ENCODE measurements at regions not wholly inside any gene's neighbourhood (a gene's known extent, or its start where the extent isn't known, plus 50 kb on each side); places are given as distances from the start of the nearest gene placed in this dataset.

DNA sequence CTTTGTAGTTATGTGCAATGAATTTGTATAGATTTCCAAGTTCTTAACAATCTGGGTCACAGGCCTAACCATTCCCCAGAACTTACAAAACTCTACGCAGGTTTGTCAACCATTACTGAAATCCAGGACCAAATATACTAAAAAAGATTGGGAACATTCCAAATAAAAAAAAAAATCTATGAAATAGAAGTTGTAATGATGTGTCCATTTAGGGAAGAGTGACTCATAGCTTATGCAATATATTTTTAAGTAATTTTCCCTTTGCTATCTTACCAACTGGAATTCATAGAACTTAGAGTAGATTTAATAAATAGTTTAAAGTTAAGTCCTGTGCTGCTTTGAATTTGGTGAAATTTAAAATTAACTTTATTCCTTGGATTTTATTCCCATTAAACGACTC is 393.2 kb downstream of the PMP22 start:
- Histone ChIP-seq H3K36me3 (ENCODE audit: insufficient read depth, low read length) (no peaks in the 10 kb centered on the region), H2AFZ (ENCODE audit: low read depth, low read length) (no peak overlapping the region), H3K9me3 (ENCODE audit: low read length) (no peaks in the 10 kb centered on the region), H3K9ac (ENCODE audit: low read length) (no peak overlapping the region), H3K4me3 (ENCODE audit: low read length) (no peak overlapping the region), H3K79me2 (replicated peaks; ENCODE audit: insufficient read depth, low read length) (no peaks in the 10 kb centered on the region), H3K9me2 (ENCODE audit: insufficient read depth, low read length) (no peaks in the 10 kb centered on the region), H3F3A (ENCODE audit: insufficient read depth, low read length, poor library complexity, severe bottlenecking) (no peaks in the 10 kb centered on the region), H4K20me1 (ENCODE audit: insufficient read depth) (no peaks in the 10 kb centered on the region), H3K27me3 (ENCODE audit: insufficient read depth, low read depth, low read length) (no peaks in the 10 kb centered on the region), H3K4me2 (ENCODE audit: low read length) (no peak overlapping the region), H3K27ac (ENCODE audit: low read length) (no peak overlapping the region)
- no peak for TF ChIP-seq SMC3 (conservative IDR thresholded peaks at IDR 0.05; ENCODE audit: poor library complexity)
- TF ChIP-seq, protein P1, sequence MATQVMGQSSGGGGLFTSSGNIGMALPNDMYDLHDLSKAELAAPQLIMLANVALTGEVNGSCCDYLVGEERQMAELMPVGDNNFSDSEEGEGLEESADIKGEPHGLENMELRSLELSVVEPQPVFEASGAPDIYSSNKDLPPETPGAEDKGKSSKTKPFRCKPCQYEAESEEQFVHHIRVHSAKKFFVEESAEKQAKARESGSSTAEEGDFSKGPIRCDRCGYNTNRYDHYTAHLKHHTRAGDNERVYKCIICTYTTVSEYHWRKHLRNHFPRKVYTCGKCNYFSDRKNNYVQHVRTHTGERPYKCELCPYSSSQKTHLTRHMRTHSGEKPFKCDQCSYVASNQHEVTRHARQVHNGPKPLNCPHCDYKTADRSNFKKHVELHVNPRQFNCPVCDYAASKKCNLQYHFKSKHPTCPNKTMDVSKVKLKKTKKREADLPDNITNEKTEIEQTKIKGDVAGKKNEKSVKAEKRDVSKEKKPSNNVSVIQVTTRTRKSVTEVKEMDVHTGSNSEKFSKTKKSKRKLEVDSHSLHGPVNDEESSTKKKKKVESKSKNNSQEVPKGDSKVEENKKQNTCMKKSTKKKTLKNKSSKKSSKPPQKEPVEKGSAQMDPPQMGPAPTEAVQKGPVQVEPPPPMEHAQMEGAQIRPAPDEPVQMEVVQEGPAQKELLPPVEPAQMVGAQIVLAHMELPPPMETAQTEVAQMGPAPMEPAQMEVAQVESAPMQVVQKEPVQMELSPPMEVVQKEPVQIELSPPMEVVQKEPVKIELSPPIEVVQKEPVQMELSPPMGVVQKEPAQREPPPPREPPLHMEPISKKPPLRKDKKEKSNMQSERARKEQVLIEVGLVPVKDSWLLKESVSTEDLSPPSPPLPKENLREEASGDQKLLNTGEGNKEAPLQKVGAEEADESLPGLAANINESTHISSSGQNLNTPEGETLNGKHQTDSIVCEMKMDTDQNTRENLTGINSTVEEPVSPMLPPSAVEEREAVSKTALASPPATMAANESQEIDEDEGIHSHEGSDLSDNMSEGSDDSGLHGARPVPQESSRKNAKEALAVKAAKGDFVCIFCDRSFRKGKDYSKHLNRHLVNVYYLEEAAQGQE (IDR thresholded peaks at IDR 0.05; ENCODE audit: borderline replicate concordance) = no peak
- no peak for TF ChIP-seq EP300 (conservative IDR thresholded peaks at IDR 0.05; ENCODE audit: poor library complexity, severe bottlenecking)
- no peak for TF ChIP-seq TAF1 (IDR thresholded peaks at IDR 0.05; ENCODE audit: low read depth)
- no peak for TF ChIP-seq MXI1 (conservative IDR thresholded peaks at IDR 0.05; ENCODE audit: poor library complexity, severe bottlenecking)
- no peak for TF ChIP-seq RAD21 (conservative IDR thresholded peaks at IDR 0.05)
- no peak for TF ChIP-seq POLR2AphosphoS5 (IDR thresholded peaks at IDR 0.05)
- TF ChIP-seq, protein P2, sequence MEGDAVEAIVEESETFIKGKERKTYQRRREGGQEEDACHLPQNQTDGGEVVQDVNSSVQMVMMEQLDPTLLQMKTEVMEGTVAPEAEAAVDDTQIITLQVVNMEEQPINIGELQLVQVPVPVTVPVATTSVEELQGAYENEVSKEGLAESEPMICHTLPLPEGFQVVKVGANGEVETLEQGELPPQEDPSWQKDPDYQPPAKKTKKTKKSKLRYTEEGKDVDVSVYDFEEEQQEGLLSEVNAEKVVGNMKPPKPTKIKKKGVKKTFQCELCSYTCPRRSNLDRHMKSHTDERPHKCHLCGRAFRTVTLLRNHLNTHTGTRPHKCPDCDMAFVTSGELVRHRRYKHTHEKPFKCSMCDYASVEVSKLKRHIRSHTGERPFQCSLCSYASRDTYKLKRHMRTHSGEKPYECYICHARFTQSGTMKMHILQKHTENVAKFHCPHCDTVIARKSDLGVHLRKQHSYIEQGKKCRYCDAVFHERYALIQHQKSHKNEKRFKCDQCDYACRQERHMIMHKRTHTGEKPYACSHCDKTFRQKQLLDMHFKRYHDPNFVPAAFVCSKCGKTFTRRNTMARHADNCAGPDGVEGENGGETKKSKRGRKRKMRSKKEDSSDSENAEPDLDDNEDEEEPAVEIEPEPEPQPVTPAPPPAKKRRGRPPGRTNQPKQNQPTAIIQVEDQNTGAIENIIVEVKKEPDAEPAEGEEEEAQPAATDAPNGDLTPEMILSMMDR (IDR thresholded peaks at IDR 0.05; ENCODE audit: poor library complexity, severe bottlenecking) = no peak

DNA sequence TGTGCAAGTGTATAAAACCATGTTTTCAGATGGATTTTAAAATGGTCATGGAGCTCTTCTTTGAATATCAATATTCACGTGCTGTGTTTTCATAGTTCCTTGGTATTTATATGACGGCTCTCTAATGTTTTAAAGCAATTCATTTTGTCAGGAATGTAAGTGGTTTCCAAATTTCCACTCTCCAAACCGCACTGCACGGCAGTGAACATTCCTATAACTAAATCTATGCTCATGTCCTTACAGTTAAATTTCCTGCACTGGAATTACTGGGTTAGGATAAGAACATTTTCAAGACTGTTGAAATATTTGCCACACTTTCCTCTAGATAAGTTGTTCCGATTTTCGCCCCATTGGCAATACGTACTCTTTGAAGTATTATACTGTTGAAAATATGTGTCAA is 398.9 kb downstream of the PMP22 start:
- Histone ChIP-seq H3K9me3 (ENCODE audit: low read length) (no peaks in the 10 kb centered on the region), H3K4me2 (ENCODE audit: low read length) (no peak overlapping the region), H3K79me2 (replicated peaks; ENCODE audit: insufficient read depth, low read length) (no peaks in the 10 kb centered on the region), H3F3A (ENCODE audit: insufficient read depth, low read length, poor library complexity, severe bottlenecking) (no peaks in the 10 kb centered on the region), H2AFZ (ENCODE audit: low read depth, low read length) (no peak overlapping the region), H3K27me3 (ENCODE audit: insufficient read depth, low read depth, low read length) (no peaks in the 10 kb centered on the region), H3K27ac (ENCODE audit: low read length) (no peak overlapping the region), H3K4me3 (ENCODE audit: low read length) (no peak overlapping the region), H3K9ac (ENCODE audit: low read length) (no peak overlapping the region), H3K9me2 (ENCODE audit: insufficient read depth, low read length) (no peaks in the 10 kb centered on the region), H3K36me3 (ENCODE audit: insufficient read depth, low read length) (no peaks in the 10 kb centered on the region), H4K20me1 (ENCODE audit: insufficient read depth) (no peaks in the 10 kb centered on the region)
- TF ChIP-seq EP300 (conservative IDR thresholded peaks at IDR 0.05; ENCODE audit: poor library complexity, severe bottlenecking) (no peak), SMC3 (conservative IDR thresholded peaks at IDR 0.05; ENCODE audit: poor library complexity) (no peak), MXI1 (conservative IDR thresholded peaks at IDR 0.05; ENCODE audit: poor library complexity, severe bottlenecking) (no peak), EZH2 (IDR thresholded peaks at IDR 0.05; ENCODE audit: borderline replicate concordance, insufficient read depth, low read length, poor library complexity, severe bottlenecking) (no peak), RAD21 (conservative IDR thresholded peaks at IDR 0.05) (no peak), POLR2AphosphoS5 (IDR thresholded peaks at IDR 0.05) (no peak), TAF1 (IDR thresholded peaks at IDR 0.05; ENCODE audit: low read depth) (no peak)
- TF ChIP-seq, protein P2 (IDR thresholded peaks at IDR 0.05; ENCODE audit: poor library complexity, severe bottlenecking) = no peak
- TF ChIP-seq, protein P1 (IDR thresholded peaks at IDR 0.05; ENCODE audit: borderline replicate concordance) = no peak

Measured in neural cell (in vitro differentiated cells).